Activated B cell treated with CpG ODN at 0.5 μM for 24 hours (primary cell): ENCODE measurements at regions not wholly inside any gene's neighbourhood (a gene's known extent, or its start where the extent isn't known, plus 50 kb on each side); places are given as distances from the start of the nearest gene placed in this dataset.

Experiments
- ATAC-seq: fragments of 200-7000 bp; cut with Tn5 transposase; one replicate; pipeline ENCODE4 v1.10.0; 2021; ENCODE audit warnings: low read depth, mild to moderate bottlenecking, moderate library complexity
- CTCF ChIA-PET: fragments of 350-600 bp; sonication (Branson Sonifier 250); formaldehyde crosslinking; loops from one replicate; lab custom pipeline; 2021; ENCODE audit warnings: antibody characterized with exemption; lab: Charles Lee
- POLR2A ChIA-PET: fragments of 350-600 bp; sonication (Branson Sonifier 250); formaldehyde crosslinking; loops from one replicate; lab custom pipeline; 2021; ENCODE audit warnings: antibody characterized with exemption; lab: Charles Lee
- DNase-seq: peaks from one replicate; pipeline ENCODE4 v3.0.0; 2022
- H3K27ac Mint-ChIP-seq: one replicate; pipeline ENCODE4 v1.8.0; 2020; ENCODE audit warnings: mixed read lengths
- H3K27me3 Mint-ChIP-seq: one replicate; pipeline ENCODE4 v1.8.0; 2021; ENCODE audit warnings: mixed read lengths
- H3K36me3 Mint-ChIP-seq: one replicate; pipeline ENCODE4 v1.8.0; 2021; ENCODE audit warnings: low read depth, mixed read lengths
- H3K4me1 Mint-ChIP-seq: one replicate; pipeline ENCODE4 v1.8.0; 2021; ENCODE audit warnings: mixed read lengths
- H3K4me3 Mint-ChIP-seq: one replicate; pipeline ENCODE4 v1.8.0; 2020; ENCODE audit warnings: mild to moderate bottlenecking, mixed read lengths
- H3K9me3 Mint-ChIP-seq: one replicate; pipeline ENCODE4 v1.8.0; 2020; ENCODE audit warnings: mixed read lengths
- intact Hi-C: fragments of 100-400 bp; cut with micrococcal nuclease; formaldehyde crosslinking; loops from one replicate; pipeline ENCODE4 v1.15.1; 2024
- TF ChIP-seq, protein P1 (sequence below): fragments of 200-600 bp; IDR thresholded peaks from one replicate; pipeline ENCODE4 v1.8.0; 2022; ENCODE audit warnings: antibody characterized with exemption, mild to moderate bottlenecking

DNA sequence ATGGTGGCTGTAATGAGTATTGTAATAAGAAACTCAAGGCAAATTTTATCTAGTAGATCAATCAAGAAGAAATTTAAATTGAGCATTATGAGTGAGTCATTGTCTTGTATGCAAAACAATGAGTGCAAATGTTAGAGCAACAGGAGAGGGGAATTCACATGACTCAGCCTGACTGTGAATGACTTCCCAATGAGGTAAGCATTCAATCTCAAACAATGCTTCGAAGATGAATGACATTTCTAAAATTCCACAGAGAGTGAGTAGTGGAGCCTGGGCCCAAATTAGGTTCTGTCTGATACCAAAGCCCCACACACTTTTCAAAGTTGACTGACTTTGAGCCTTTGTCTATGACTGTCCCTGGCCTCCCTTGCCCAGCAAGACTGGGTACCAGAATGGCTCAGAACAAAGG, 738.0 kb downstream of the PTPRU start:
- no peak for DNase-seq
- Mint-ChIP-seq H3K27me3 (peaks cover 11% of the 10 kb centered on the region), H3K4me1 (no peaks in the 10 kb centered on the region), H3K36me3 (no peaks in the 10 kb centered on the region), H3K4me3 (no peak overlapping the region), H3K9me3 (peaks cover 12% of the 10 kb centered on the region), H3K27ac (no peak overlapping the region)
- intact Hi-C loops = no loop called here
- POLR2A ChIA-PET = no interaction called here
- ATAC-seq = no peak
- CTCF ChIA-PET = no interaction called here
- TF ChIP-seq, protein P1, sequence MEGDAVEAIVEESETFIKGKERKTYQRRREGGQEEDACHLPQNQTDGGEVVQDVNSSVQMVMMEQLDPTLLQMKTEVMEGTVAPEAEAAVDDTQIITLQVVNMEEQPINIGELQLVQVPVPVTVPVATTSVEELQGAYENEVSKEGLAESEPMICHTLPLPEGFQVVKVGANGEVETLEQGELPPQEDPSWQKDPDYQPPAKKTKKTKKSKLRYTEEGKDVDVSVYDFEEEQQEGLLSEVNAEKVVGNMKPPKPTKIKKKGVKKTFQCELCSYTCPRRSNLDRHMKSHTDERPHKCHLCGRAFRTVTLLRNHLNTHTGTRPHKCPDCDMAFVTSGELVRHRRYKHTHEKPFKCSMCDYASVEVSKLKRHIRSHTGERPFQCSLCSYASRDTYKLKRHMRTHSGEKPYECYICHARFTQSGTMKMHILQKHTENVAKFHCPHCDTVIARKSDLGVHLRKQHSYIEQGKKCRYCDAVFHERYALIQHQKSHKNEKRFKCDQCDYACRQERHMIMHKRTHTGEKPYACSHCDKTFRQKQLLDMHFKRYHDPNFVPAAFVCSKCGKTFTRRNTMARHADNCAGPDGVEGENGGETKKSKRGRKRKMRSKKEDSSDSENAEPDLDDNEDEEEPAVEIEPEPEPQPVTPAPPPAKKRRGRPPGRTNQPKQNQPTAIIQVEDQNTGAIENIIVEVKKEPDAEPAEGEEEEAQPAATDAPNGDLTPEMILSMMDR = no peak

DNA sequence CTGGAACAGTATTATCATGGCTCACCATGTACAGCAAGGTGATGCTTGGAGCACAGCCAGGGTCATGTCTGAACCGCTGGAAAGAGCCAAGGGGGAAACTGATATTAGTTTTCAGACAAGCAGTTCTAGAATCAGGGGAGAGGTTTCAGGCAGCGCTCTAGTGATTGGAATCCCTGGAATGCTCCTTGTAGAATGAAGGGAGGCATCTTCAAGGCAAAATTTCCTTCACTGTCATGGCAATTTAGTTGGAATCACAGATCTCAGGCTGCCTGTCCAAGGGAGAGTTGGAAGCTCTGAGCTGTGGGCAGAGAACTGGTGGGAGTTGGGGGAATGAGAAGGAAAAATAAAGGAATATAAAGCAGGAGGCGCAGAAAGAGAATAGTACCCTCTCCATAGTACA, 737.1 kb downstream of the PTPRU start:
- Mint-ChIP-seq H3K27ac (no peak overlapping the region), H3K4me3 (no peak overlapping the region), H3K36me3 (no peaks in the 10 kb centered on the region), H3K4me1 (no peaks in the 10 kb centered on the region), H3K27me3 (peaks cover 11% of the 10 kb centered on the region), H3K9me3 (peaks cover 17% of the 10 kb centered on the region)
- CTCF ChIA-PET = no interaction called here
- no peak for ATAC-seq
- POLR2A ChIA-PET = no interaction called here
- TF ChIP-seq, protein P1 = no peak
- no peak for DNase-seq
- intact Hi-C loops = no loop called here

DNA sequence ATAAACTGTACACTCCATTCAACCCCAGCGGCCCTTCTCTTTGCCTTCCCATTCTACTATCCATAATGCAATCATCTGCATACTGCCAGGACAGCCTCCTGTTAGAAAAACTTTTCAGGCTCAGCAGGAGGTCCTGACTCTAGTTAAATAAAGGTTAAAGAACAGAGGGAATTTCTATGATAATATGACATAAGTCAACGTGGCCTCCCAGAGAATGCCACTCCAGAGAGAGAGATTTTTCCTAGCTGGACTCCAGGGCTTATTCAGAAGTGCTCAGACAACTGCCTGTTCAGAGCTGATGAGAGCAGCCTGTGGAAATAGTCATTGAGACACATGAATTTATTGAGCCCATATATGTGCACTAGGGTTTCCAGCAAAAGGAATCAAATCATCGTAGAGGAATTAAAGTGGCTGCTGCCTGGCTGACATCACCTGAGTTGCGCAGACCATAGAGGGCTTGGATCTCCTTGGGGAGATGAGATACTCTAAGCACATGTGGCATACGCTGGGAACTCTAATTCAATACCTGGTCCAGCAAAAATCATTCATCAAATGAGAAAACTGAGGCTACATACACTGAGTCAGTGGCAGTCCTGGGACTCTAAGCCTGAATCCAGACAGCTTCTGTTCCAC, 736.2 kb downstream of the PTPRU start:
- no peak overlapping the region for H3K4me3 Mint-ChIP-seq
- no peak overlapping the region for H3K27ac Mint-ChIP-seq
- intact Hi-C loops = no loop called here
- peaks cover 16% of the 10 kb centered on the region for H3K9me3 Mint-ChIP-seq
- no peaks in the 10 kb centered on the region for H3K4me1 Mint-ChIP-seq
- no peak for DNase-seq
- TF ChIP-seq, protein P1 = no peak
- ChIA-PET CTCF (no interaction called here), POLR2A (no interaction called here)
- H3K27me3 Mint-ChIP-seq = peaks cover 11% of the 10 kb centered on the region
- ATAC-seq = no peak
- H3K36me3 Mint-ChIP-seq = no peaks in the 10 kb centered on the region

DNA sequence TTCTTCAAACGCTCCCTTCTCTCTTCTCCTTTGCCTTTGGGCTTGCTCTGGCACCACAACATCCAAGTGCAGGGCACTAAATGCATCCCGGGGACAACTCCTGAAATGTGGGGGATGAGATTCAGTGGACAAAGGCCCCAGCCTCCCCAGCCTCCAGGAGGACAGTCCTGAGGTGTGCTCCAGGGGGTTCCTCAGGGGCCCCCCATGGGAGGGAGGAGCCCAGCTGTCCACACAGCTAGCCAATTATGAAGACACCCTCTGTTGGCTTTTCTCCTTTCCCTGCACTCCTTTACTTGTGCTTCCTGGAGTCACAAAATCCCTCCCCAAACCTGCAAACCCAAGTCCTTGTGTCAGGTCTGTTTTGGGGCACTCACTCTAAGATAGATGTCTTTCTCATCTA, 735.4 kb downstream of the PTPRU start:
- POLR2A ChIA-PET = no interaction called here

DNA sequence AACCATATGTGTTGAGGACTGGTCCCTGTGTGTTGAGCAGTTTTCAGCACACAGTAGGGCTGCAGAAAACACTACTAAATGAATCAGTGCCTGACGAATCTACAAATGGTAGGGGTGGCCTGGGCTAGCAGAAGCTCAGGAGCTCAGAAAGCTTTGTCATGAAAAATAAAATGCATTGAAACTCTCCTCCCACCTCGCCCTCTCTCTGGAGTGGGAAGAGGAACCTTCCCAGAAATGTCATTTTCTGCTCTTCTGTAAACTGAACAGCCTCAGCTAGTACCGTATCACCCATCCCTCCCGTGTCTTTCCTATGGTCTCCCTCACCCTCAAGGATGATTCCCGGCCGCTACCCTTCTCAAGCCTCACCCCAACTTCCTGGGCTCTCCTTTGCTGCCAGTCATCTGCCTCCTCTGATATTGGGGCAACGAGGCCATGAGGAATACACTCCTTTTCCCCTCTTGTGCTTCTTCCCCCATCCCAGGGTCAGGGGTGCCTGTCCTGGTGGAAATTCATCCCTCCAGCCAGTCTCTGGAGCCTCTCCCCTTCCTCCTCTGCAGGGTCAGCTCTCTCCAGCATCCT, 734.5 kb downstream of the PTPRU start:
- ChIA-PET POLR2A (no interaction called here), CTCF (no interaction called here)
- no peaks in the 10 kb centered on the region for H3K4me1 Mint-ChIP-seq
- H3K36me3 Mint-ChIP-seq = no peaks in the 10 kb centered on the region
- peaks cover 11% of the 10 kb centered on the region for H3K27me3 Mint-ChIP-seq
- DNase-seq = no peak
- no peak overlapping the region for H3K27ac Mint-ChIP-seq
- H3K9me3 Mint-ChIP-seq = peaks cover 11% of the 10 kb centered on the region
- no peak for ATAC-seq
- TF ChIP-seq, protein P1 = no peak
- H3K4me3 Mint-ChIP-seq = no peak overlapping the region
- intact Hi-C loops = no loop called here

More for the DNA sequence above, 735.4 kb downstream of the PTPRU start:
- H3K27ac Mint-ChIP-seq = no peak overlapping the region
- CTCF ChIA-PET = no interaction called here
- TF ChIP-seq, protein P1 = no peak
- no peaks in the 10 kb centered on the region for H3K4me1 Mint-ChIP-seq
- ATAC-seq = no peak
- DNase-seq = no peak
- H3K27me3 Mint-ChIP-seq = peaks cover 11% of the 10 kb centered on the region
- no peaks in the 10 kb centered on the region for H3K36me3 Mint-ChIP-seq
- H3K9me3 Mint-ChIP-seq = peaks cover 11% of the 10 kb centered on the region
- intact Hi-C loops = no loop called here
- H3K4me3 Mint-ChIP-seq = no peak overlapping the region
